ENCODE measurements at regions not wholly inside any gene's neighbourhood (a gene's known extent, or its start where the extent isn't known, plus 50 kb on each side); places are given as distances from the start of the nearest gene placed in this dataset.

- H3K14ac ChIP-seq (replicated peaks; ENCODE audit: low read depth, low read length): no peak overlapping the region
- H3K4ac ChIP-seq (ENCODE audit: low read depth, low read length): no peak overlapping the region
- no peak overlapping the region for H3K9ac ChIP-seq (ENCODE audit: low read depth, low read length)
- in situ Hi-C loops (cut with MboI; ENCODE audit: low sequenced_read_pairs): no loop called here
- CTCF ChIA-PET: interaction anchor here (0.6 to 2.1 kb wide), 3 partner anchors 85 to 657 kb away, joined by 3 to 7 read pairs (median 3); no protein-coding TSS in a partner anchor
- H3K18ac ChIP-seq (ENCODE audit: low read depth, low read length): no peak overlapping the region
- no peaks in the 10 kb centered on the region for H3K79me1 ChIP-seq (ENCODE audit: low read depth in 1 of 2, low read length in 2 of 2)
- H3K9me1 ChIP-seq (ENCODE audit: insufficient read depth, low read length): no peaks in the 10 kb centered on the region
- no peak overlapping the region for H4K5ac ChIP-seq (ENCODE audit: low read depth, low read length)
- no peak overlapping the region for H3K4me3 ChIP-seq (ENCODE audit: insufficient read depth, low read depth, low read length)
- no peak for ATAC-seq (ENCODE audit: low read depth)
- H3K27me3 ChIP-seq (ENCODE audit: control insufficient read depth, insufficient read depth, low read length): no peaks in the 10 kb centered on the region
- dilution Hi-C loops (cut with HindIII; ENCODE audit: low sequenced_read_pairs, unreplicated experiment): no loop called here
- no peak overlapping the region for H2BK20ac ChIP-seq (ENCODE audit: low read depth, low read length)
- H3K23ac ChIP-seq (ENCODE audit: low read depth, low read length): no peak overlapping the region
- H2AK9ac ChIP-seq (replicated peaks; ENCODE audit: low read depth, low read length, poor library complexity): no peak overlapping the region
- H2AK5ac ChIP-seq (ENCODE audit: low read depth, low read length): no peak overlapping the region
- H4K8ac ChIP-seq (ENCODE audit: low read depth in 2 of 2, low read length in 2 of 2): no peak overlapping the region
- no peak overlapping the region for H3K27ac ChIP-seq (ENCODE audit: insufficient read depth, low read length)
- H3K36me3 ChIP-seq (ENCODE audit: control insufficient read depth, insufficient read depth, low read length): no peaks in the 10 kb centered on the region
- no peak overlapping the region for H2BK15ac ChIP-seq (ENCODE audit: low read depth, low read length)
- BruUV-seq (replicated peaks): no TSS peak
- H2BK5ac ChIP-seq (ENCODE audit: low read depth, low read length, poor library complexity, severe bottlenecking): no peak overlapping the region
- H2AFZ ChIP-seq (replicated peaks; ENCODE audit: low read length, poor library complexity): no peak overlapping the region
- no peak overlapping the region for H4K91ac ChIP-seq (ENCODE audit: insufficient read depth, low read depth, low read length)
- H3K9me3 ChIP-seq (ENCODE audit: control insufficient read depth, insufficient read depth, low read length): no peaks in the 10 kb centered on the region
- intact Hi-C loops (cut with micrococcal nuclease): no loop called here
- TF ChIP-seq CHD1 (IDR thresholded peaks at IDR 0.05; ENCODE audit: low read depth, low read length) (no peak), POLR2A (IDR thresholded peaks at IDR 0.05; ENCODE audit: low read depth, low read length) (no peak), USF2 (IDR thresholded peaks at IDR 0.05; ENCODE audit: low read depth, low read length) (no peak), MXI1 (IDR thresholded peaks at IDR 0.05; ENCODE audit: borderline replicate concordance, low read depth, low read length) (no peak), CTCF (conservative IDR thresholded peaks at IDR 0.05; ENCODE audit: low read depth, low read length) (no peak), RAD21 (IDR thresholded peaks at IDR 0.05; ENCODE audit: low read length) (no peak), RCOR1 (IDR thresholded peaks at IDR 0.05; ENCODE audit: insufficient replicate concordance, low read length) (no peak), CEBPB (IDR thresholded peaks at IDR 0.05; ENCODE audit: low read depth, low read length) (no peak), SMC3 (IDR thresholded peaks at IDR 0.05; ENCODE audit: low read depth, low read length) (no peak)
- no CpG with 5 or more reads among the region's 2 CpGs for WGBS, 2 experiments (ENCODE audit: extremely low coverage in 2 of 2, insufficient read length in 1 of 2)
- H3K4me2 ChIP-seq (ENCODE audit: low read depth, low read length): no peak overlapping the region
- no peaks in the 10 kb centered on the region for H4K20me1 ChIP-seq (ENCODE audit: insufficient read depth, low read length)
- no peak overlapping the region for H2BK120ac ChIP-seq (ENCODE audit: low read depth, low read length)
- no peak overlapping the region for H3K56ac ChIP-seq (ENCODE audit: extremely low read depth, insufficient read depth, low read length)
- no peak for DNase-seq
- no peaks in the 10 kb centered on the region for H3K4me1 ChIP-seq (ENCODE audit: control insufficient read depth, insufficient read depth, low read length)
- POLR2A ChIA-PET (ENCODE audit: unreplicated experiment): no interaction called here
Observed at GRCh38 chr5:148950471-148950863, 112.4 kb downstream of the SH3TC2 start.

All from IMR-90 (cell line).